ENCODE measurements at regions not wholly inside any gene's neighbourhood (a gene's known extent, or its start where the extent isn't known, plus 50 kb on each side); places are given as distances from the start of the nearest gene placed in this dataset.

- TF ChIP-seq YY1 (IDR thresholded peaks at IDR 0.05; ENCODE audit: insufficient read depth, insufficient read length) (no peak), ZNF274 (IDR thresholded peaks at IDR 0.05; ENCODE audit: low read depth, low read length) (no peak), SUZ12 (IDR thresholded peaks at IDR 0.05; ENCODE audit: extremely low read depth, insufficient read depth, insufficient read length) (no peak)
Measured at GRCh38 chr2:196391149-196391479, 219.7 kb upstream of the STK17B start.
